ENCODE measurements at regions not wholly inside any gene's neighbourhood (a gene's known extent, or its start where the extent isn't known, plus 50 kb on each side); places are given as distances from the start of the nearest gene placed in this dataset.
"Not testable (repeated sequence)": the region's sequence is repeated elsewhere in the genome, so short reads cannot be mapped to it uniquely, and the experiment has no call there.

DNA sequence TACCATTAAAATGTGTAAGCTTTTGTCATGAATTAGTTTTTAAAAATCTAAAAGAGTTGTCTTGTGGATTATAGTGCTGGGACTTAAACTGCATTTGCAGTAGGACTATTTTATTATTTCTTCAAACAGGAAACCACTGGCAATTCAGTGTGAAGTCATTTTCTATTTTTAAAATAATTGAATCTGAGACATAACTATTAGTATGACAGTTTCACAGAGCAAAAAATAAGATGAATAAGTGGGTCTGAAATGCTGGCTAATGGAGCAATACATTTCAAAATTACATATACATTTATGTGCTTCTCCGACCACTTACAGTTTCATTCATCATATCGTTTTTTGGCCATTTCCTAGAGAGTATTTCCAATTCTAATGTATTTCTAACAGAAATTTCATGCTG, 75.3 kb upstream of the RAPGEF2 start:
- Histone ChIP-seq H3K27me3 (no peaks in the 10 kb centered on the region), H3K9me3 (no peaks in the 10 kb centered on the region), H3K27ac (no peak overlapping the region), H3K36me3 (no peaks in the 10 kb centered on the region), H3K4me3 (no peak overlapping the region), H3K4me1 (peaks cover 0 to 6% (median 0%) of the 10 kb centered on the region in 4 donors)
- no peak for DNase-seq (ENCODE audit: low spot score in 2 of 2)
- 70 to 80% methylated on average over 2 of the region's 2 CpGs for WGBS, 2 donors
- TF ChIP-seq EP300 (IDR thresholded peaks at IDR 0.05) (no peak), CTCF (IDR thresholded peaks at IDR 0.05) (no peak), POLR2A (IDR thresholded peaks at IDR 0.05) (no peak)

- WGBS, 2 donors = 64 to 75% methylated on average over 1 of the region's 1 CpG
- Histone ChIP-seq H3K27me3 (no peaks in the 10 kb centered on the region), H3K4me3 (no peak overlapping the region), H3K9me3 (no peaks in the 10 kb centered on the region), H3K4me1 (peaks cover 0 to 6% (median 0%) of the 10 kb centered on the region in 4 donors), H3K36me3 (no peaks in the 10 kb centered on the region), H3K27ac (no peak overlapping the region)
- TF ChIP-seq EP300 (IDR thresholded peaks at IDR 0.05) (no peak), POLR2A (IDR thresholded peaks at IDR 0.05) (no peak), CTCF (IDR thresholded peaks at IDR 0.05) (no peak)
- no peak for DNase-seq (ENCODE audit: low spot score in 2 of 2)
These were observed 73.4 kb upstream of the RAPGEF2 start for GRCh38 chr4:159029481-159029880.

DNA sequence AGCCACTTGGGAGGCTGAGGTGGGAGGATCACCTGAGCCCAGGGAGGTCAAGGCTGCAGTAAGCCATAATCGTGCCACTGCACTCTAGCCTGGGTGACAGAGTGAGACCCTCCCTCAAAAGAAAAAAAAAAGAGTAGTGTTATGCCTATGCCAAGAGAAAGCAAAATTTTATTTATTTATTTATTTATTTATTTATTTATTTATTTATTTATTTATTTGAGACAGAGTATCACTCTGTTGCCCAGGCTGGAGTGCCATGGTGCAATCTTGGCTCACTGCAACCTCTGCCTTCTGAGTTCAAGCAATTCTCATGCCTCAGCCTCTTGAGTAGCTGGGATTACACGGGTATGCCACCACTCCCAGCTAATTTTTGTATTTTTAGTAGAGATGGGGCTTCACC, 72.6 kb upstream of the RAPGEF2 start:
- not testable (repeated sequence) for H3K4me1 ChIP-seq; H3K27ac ChIP-seq; H3K36me3 ChIP-seq; H3K27me3 ChIP-seq; H3K4me3 ChIP-seq; DNase-seq (ENCODE audit: low spot score in 2 of 2); H3K9me3 ChIP-seq
- 85 to 93% methylated on average over 2 of the region's 2 CpGs for whole genome bisulfite sequencing, 2 donors

DNA sequence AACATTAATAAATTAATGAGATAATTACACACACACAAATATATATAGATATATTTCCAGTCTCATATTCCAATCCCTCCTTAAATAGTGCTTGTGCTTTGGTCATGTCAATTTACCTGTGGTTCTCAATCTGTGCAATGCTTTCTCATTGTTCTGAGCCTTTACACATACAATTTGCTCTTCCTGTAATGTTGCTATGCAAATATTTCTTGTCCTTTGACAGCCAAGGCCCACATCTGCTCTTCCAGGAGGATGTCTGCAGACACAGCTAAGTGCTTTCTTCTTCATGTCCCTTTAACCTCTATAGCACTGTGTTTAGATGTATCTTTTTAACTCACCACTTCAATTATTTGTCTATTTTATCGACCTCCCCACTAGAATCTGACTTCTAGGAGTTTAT, 67.3 kb upstream of the RAPGEF2 start:
- DNase-seq (ENCODE audit: low spot score in 2 of 2) = no peak
- no peak overlapping the region for H3K4me3 ChIP-seq
- H3K27me3 ChIP-seq = no peaks in the 10 kb centered on the region
- no peak overlapping the region for H3K27ac ChIP-seq
- H3K4me1 ChIP-seq = no peaks in the 10 kb centered on the region
- no peak for TF ChIP-seq CTCF (IDR thresholded peaks at IDR 0.05)
- TF ChIP-seq POLR2A (IDR thresholded peaks at IDR 0.05) = no peak
- no peak for TF ChIP-seq EP300 (IDR thresholded peaks at IDR 0.05)
- 69 to 72% methylated on average over 1 of the region's 1 CpG for WGBS, 2 donors
- no peaks in the 10 kb centered on the region for H3K36me3 ChIP-seq
- H3K9me3 ChIP-seq = no peaks in the 10 kb centered on the region

DNA sequence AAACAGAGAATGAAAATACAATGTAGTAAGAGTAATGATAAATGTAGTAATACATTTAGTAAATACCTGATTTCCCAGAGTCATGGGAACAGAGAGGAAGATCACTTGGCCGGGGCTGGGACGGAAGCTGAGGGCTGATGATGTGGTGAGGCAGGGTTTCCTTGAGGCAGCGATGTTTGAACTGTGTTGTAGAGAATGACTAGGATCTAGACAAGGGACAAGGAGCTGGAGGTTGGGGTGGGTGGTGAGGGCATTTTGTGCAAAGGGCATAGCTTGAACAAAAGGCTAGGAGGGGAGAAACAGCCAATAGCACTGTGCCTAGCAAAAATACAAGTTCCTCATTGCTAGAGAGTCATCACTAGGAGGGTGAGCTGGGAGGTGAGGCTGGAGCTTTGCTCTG, 64.3 kb upstream of the RAPGEF2 start:
- Histone ChIP-seq H3K4me1 (no peaks in the 10 kb centered on the region), H3K9me3 (no peaks in the 10 kb centered on the region), H3K4me3 (no peak overlapping the region), H3K36me3 (no peaks in the 10 kb centered on the region), H3K27ac (peak overlapping the region in 1 of 4 donors; percentile 52), H3K27me3 (no peaks in the 10 kb centered on the region)
- no peak for DNase-seq (ENCODE audit: low spot score in 2 of 2)
- WGBS, 2 donors = 80 to 89% methylated on average over 3 of the region's 3 CpGs
- TF ChIP-seq POLR2A (IDR thresholded peaks at IDR 0.05) = no peak
- no peak for TF ChIP-seq EP300 (IDR thresholded peaks at IDR 0.05)
- TF ChIP-seq CTCF (IDR thresholded peaks at IDR 0.05) = no peak
